Activated CD8-positive, alpha-beta memory T cell treated with anti-CD3 and anti-CD28 coated beads, Interleukin-2, amount 50 U/mL, for 1 hour (primary cell): ENCODE measurements at regions not wholly inside any gene's neighbourhood (a gene's known extent, or its start where the extent isn't known, plus 50 kb on each side); places are given as distances from the start of the nearest gene placed in this dataset.

ENCODE experiments used
- DNase-seq: peaks from one replicate; pipeline ENCODE4 v3.0.0-alpha.2; 2020; ENCODE audit errors: extremely low read depth

DNA sequence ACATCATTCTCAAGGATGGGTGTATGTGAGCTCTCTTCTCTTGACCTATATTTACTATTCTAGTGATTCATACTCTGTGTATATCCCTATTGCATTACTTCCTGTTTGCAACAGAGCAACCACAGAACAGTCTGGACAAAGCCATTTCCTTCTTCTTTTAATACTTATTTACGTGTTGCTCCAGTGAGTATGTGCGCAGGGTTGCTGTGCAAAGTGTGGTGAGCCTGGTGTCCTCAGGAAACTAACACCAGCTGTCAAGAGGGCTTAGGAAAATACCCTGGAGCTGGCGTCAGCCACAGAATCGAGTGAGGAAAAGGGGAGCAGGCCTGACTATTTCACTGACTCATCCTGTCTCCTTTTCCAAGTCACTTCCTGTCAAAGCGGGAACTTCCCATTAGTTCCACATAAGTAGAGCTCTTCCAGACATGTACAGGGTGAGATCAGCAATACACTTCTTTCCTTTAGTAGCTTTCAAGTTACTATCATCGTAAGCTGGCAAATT, 214.1 kb upstream of the COPS8 start:
- no peak for DNase-seq

DNA sequence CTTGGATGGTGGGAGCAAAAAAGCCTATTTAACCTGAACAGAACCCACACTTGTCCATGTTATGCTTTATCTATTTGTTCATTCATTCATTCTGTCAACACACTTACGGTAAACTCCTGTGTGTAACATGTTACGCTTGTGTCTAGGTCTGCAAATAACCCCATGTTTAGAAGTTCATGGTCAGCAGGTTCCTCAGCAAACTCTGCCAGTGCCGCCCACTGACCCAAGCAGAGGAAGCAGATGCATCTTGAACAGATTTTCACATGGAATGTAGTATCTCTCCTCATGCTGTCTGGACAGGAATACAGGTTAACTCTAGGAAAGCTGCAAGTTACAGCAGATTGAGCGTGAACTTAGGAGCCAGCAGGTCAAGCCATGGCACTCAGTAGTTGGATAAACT, 213.7 kb upstream of the COPS8 start:
- no peak for DNase-seq

DNA sequence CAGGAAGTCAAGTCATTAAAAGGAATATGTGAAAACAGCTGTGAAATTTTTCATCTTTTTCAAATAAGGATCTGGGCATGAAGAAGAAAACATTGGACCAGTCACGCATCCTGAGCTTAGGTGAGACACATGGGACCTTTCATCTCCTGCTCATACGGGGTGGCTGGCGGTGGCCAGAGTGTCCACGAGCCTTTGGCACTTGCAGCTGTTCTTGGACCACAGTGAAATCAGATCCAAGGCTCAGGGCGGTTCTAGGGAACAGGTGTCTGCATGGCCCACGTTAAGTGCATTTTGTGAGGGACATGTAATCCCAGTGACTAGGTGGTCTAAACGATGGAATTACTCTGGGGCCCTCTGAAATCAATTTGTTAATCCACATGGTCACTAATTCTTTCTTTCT, 212.7 kb upstream of the COPS8 start:
- DNase-seq, result no peak

DNA sequence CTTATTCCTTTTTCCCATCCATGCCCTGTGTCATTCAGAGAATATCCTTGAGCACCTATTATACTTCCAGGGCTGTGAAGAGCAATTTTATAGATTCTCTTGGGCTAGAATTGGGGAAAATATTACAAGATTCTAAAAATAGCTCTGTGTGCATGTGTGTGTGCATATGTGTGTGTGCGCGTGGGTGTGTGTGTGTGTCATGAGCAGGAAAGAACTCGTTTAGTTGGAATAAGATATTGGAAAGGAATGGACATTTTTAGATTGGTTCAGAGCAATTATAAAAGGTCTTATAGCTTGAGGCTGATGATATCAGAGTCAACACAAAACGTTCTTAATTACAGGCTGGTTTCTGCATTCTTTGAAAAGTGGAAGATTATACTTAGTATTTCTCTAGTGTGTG, 212.1 kb upstream of the COPS8 start:
- no peak for DNase-seq

DNA sequence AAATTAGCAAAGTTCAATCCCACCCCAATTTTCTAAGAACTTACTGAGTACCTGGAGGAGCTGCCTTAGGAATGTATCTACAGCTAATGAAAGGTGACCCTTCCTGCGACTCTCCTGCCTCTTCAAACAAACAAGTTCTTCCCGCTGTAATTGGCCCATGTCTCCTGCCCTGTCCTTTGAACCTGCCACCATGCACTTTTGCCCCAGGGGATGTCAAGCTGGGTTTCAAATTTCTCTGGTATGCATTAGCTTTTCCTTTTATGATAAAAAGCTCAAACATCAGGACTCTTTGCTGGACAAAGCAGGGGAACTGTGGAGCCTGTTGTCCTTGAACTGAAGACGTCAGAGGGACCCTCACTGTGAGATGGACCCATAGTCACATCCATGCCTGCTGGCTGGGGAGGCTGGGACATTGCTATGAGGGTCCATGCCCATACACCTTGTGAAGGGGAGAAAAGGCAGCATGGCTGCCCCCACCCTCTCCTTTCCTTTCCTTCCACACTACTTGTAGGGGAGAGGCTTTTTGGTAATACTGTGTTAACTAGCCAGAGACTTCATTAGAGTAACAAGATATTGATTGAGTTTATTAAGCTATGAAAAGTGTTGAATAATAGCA, 210.7 kb upstream of the COPS8 start:
- DNase-seq, result no peak

DNA sequence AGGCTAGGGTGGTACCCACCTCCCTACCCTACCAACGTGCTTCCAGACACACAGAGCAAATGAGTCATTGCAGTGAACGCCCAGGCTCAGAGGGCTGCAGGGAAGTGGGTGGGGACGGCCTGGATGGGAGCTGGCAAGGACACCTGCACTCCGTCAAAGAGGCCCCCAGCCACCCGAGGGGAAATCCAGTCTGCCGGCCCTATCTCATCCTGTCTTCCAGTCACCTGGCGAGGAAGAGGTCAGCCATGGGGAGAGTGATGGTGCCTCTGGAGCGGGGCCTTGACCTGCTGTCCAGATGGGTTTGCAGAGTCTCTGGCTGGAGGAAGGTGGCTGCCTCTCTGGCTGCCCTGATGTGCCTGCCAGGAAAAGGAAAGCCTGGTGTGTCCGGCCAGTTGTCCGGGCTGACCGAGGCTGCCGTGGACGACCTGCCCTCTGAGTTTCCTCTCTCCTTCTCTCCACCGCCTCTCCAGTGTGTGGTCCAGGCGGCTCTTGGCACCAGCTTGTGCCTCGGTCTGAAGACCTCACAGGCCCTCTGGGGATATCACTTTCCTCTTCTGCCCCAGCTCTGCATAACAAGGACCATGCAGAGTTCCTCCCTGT, 209.7 kb upstream of the COPS8 start:
- no peak for DNase-seq

DNA sequence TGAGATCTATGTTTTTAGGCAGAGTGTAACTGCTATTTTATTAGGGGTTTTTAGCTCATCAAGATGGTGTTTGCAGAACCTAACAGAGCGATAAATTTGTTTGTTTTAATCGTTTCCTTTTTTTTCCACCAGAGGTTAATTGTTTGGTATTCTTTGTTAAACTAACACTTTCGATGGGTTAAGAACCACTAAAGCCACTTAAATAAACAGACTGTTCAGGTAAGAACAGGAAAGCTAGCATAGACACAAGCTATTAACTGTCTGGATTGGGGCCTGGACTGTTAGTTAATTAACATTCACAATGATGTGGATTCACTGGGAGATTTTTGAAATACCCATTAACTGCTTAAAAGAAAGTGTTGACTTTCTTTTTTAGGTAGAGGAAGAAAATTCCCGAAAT, 209.0 kb upstream of the COPS8 start:
- no peak for DNase-seq

DNA sequence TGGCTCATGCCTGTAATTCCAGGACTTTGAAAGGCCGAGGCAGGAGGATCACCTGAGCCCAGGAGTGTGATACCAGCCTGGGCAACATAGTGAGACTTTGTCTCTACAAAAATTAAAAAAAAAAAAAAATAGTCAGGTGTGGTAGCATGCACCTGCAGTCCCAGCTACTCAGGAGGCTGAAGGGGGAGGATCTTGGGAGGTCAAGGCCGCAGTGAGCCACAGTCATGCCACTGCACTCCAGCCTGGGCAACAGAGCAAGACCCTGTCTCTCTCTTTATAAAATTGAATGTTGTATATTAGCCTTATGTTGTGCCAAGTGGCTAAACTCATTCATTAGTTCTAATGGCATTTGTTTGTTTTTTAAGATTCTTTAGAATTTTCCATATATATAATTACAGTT, 207.7 kb upstream of the COPS8 start:
- DNase-seq, result no peak

DNA sequence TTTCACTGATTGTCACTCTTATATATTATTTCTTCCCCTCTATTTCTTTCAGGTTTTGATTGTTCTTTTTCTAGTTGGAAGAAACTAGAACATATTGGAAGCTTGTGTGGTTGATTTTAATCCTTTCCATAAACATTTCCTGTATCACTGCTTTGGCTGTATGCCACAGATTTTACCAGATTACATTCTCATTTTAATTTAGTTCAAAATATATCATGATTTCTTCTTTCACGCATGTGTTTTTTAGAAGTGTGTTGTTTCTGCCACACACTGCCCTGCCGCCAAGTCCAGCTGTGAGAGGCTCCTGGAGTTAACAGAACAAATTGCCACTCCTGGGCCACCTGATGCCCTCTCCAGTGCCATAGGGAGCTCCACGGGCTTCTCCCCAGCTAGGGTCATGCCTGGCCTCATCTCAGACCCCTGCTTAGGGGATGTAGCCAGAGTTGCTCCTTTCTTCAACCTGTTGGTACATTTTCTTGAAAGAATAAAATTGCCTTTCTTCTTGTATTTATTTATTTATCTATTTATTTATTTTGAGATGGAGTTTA, 206.2 kb upstream of the COPS8 start:
- DNase-seq, result no peak

DNA sequence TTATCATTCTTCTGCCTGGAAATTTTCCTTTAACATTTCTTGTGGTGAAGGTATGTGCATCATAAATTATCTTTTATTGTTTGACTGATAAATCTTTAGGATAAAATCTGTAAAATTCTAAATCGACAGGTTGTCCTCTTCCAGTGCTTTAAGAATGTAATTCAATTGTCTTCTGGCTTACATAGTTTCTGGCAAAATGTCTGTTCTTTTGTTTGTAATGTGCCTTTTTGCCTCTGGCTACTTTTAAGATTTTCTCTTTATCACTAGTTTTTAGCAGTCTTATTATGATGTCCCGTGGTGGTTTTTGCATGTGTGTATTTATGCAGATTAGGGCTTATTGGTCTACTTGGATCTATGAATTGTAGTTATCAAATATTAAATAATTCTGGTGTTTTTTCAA, 203.6 kb upstream of the COPS8 start:
- no peak for DNase-seq

DNA sequence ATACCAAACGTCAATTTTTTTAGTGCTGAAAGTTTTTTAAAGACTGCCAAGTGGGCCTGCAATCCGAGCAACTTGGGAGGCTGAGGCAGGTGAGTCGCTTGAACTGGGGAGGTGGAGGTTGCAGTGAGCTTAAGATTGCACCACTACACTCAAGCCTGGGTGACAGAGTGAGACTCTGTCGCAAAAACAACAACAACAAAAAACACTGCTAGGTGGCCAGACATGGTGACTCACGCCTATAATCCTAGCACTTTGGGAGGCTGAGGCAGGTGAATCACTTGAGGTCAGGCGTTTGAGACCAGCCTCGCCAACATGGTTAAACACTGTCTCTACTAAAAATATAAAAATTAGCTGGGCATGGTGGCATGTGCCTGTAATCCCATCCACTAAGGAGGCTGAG, 202.8 kb upstream of the COPS8 start:
- DNase-seq, result no peak

DNA sequence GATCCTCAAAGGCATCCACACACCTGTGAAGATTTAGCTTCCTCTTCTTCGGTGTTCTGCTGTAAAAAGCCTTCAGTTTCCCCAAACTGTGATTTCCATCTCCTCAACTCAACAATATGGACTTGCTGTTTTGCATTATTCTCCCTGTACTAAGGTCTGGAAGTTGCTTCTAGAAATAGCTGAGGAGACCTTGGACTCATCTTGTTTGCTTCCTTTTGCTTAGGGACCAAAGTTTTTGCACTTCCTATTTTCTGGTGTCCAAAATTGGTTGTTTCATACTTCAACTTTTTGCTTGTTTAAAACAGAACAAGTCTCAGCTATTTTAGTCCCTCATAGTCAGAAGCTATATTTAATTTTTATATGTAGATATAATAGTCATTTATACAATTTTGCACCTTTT, 201.9 kb upstream of the COPS8 start:
- DNase-seq, result no peak

DNA sequence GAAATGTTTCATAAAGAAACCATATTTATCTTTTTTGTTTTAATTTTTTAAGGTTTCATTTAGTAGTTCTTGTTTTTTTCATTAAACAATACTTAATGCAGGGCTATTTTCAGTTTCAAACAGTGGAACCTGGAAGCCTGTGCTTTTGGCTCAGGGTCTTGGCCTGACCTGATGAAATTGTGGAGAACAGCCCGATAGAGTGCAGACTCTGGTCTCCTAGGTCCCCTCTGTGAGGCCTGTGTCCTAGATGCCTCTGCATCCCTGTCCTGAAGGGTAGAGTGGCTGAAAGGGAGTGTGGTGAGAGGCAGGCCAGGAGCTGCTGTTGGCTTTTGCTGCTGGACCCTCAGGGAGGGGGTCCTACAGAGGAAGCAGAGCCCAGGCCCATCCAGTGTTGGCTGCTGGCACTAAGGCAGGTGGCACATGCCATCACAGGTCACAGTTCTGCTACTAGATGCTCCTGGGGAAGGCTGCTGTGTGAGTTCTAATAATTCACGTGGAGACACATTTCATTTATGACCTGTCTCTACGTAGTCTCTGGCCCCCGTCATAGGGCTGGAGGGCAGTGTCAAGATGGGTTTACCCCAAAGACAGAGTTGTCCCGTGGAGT, 201.0 kb upstream of the COPS8 start:
- no peak for DNase-seq

DNA sequence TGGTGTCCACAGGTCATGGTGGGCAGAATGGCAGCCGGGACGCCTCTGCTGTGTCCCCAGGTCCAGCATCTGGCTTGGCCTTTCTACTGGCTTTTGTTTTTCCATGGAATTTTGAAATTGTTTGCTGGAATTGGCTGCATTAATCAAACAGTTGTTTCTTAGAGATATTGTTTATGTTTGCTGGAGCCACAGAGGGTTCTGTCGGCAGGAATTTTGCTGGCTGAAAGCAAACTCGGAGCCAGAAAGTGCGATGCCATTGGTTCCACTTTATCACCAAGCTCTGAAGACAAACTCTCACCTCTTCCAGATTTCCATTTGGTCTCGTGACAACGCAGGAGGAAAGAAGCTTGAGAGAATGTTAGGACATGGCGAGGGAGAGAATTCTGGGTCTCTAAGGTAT, 199.2 kb upstream of the COPS8 start:
- DNase-seq, result no peak

DNA sequence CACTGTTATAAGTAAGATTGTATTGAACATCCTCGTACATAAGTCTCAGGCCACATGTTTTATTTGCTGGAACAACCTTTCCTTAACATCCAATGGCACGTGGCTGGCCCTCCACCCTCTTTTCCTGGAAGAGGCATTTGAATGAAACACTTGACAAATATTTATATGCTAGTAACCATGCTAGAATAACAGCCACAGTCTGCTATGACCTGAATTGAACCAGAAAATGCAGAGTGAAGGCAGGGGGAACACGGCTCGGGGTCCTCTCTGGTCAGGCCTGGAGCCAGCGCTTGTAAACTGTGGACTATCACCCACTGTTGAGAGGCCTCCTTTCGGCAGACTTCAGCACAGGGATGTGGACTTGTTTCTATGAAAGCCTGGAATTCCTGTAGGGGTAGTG, 198.2 kb upstream of the COPS8 start:
- no peak for DNase-seq

DNA sequence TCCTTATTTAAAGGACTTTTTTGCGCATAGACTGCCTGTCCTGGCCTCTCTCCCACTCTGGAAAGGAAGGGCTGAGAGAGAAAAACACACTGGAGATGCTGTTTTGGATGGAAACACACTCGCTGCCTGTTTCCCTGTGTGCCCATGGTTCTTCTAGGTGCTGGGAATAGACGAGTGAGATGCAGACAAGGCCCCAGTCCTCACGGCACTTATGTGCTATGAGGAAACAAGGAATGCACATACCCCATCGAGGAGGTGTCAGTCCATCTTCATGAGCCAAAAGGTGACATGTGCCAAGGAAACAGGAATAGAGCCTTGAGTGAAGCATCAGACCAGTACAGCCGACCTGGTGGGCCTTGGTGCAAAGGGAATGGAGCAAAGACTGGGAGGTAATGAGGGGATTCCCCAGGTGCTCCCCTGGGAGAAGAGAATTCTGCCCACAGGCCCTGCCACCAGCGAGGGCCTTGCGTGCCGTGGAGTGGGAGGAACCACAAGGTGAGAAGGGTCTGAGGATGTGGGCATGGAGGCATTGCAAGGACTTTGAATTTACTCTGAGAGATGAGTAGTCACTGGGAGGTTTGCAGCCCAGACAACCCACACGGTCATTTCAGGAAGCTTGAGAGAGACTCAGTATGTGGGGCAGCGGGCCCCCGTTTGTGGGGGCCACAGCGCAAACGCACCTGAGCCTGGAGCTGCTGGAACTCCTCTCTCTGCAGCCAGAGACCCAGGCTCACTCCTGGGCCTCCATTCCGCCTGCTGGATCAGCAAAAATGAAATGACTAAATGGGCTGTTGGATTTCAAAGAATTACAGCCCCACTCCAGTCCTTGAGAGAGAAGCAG, 197.5 kb upstream of the COPS8 start:
- no peak for DNase-seq

DNA sequence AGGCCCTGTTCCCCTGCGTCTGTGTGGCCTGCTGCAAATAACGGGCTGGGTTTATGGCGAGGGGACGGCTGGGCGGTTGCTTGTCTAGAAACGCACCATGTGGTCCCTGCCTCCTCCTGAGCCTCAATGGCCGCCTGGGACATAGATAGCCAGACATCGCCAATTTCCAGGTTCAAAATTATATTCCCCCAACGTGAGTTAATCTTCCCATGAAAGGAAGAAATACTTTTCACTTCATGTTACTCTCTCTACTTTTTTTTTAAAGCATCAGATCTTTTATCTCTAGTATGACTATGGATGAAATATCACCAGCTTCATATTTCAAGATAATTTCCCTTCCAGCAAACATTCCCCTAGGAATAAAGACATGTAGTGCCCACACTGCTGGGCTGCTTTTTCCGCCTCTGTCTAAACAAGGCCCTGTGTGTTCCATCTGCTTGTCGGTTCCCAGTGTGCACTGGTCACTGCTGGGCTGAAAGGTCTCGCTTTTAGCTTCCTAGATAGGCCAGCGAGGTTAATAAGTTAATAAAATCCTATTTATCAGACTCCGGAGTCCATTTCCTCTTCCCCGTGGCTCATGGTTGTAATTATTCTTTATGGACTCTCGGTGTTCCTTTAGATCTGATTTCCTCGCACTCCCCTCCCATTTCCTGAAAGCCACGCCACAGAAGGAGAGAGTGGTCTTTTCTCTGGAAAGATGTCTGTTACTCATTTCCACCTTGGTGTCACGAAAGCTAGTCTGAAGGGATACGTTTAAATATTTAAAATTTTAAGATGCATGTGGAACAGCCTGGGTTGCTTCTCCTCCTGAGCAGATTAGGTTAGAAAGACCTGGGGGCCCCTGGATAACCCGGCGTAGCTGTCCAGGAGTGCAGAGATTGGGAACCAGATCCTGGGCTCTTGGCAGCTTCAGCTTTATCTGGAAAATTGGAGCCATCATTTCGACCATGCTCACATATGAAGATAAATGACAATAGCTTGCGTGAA, 196.6 kb upstream of the COPS8 start:
- no peak for DNase-seq

DNA sequence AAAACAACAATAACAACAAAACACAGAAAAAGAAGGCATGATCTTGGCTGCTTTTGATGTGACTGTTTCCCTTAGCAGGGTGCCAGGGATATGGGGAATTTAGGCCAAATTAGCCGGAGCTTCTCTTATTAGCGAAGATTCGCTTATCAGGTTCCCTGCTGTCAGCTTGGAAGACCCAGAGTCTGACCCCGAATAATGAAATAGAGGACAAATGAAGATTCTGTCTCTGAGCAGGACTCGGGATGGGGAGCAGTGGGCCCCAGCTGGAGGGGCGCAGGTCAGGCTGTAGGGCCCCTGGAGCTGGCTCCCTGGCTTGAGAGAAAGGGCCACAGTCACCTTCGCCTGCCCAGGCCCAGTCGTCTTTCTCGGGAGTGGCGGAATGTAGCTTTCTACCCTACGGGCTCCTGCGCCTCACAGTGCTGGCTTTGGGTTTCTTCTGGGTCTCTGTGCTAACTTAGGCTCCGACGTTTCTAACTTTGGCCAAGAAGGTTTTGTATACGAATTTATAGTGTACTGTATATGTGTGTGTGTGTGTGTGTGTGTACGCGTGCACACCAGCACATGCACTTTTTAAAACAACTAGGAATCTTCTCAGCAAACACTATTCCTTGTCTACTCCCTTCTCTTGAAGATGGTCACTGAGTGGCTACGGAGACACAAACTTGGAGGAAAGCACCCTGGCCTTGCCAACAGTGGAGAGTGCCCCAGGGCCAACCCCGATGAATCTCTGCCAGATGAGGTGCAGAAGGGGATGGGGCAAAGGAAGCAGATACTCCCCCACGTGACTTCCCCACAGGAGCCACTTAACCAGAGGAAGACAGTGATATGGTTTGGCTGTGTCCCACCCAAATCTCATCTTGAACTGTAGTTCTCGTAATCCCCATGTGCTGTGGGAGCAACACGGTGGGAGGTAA, 195.6 kb upstream of the COPS8 start:
- DNase-seq, result no peak

DNA sequence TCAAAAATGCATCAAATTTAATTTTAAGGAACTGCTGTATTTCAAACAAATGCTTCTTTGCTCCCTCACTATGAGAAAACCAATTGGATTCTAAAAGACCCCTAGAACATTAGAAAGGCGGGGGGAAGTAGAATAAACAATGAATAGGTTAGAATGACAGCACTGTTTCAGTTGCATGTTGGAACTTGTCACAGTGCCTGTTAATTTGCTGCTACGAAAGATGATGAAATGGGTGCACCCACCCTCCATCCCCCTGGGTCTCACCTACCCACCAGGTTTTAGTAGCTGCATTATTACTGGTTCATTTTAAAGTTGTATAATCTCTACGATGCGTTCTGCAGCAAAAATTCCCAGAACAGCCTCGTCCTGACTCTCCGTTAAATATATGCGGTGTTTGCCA, 193.0 kb upstream of the COPS8 start:
- no peak for DNase-seq

DNA sequence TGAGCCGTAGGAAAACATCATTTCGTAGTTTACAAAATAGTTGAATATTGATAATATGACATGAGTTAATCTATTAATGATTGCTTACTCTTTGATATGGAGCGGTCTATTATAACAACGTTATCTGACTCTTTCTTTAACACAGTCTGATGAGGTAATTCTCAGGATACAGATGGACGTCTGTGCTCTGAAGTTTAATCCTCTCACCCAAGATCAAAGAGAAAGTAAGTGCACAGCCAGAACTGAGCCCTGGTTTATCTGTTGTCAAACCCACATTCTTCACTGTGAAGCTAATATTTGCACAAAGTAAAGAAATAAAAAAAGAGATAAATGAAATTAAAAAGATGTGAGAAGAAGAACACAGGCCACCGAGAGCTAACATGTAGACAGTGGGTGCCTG, 190.9 kb upstream of the COPS8 start:
- no peak for DNase-seq
